GM13976 (cell line): ENCODE measurements at regions not wholly inside any gene's neighbourhood (a gene's known extent, or its start where the extent isn't known, plus 50 kb on each side); places are given as distances from the start of the nearest gene placed in this dataset.
"Not testable (repeated sequence)": the region's sequence is repeated elsewhere in the genome, so short reads cannot be mapped to it uniquely, and the experiment has no call there.

Experiments used
- DNase-seq: peaks from one replicate; pipeline ENCODE4 v3.0.0; 2012; ENCODE audit warnings: low spot score
- CTCF ChIP-seq: IDR thresholded peaks from 2 replicates; pipeline ENCODE4 v1.5.1; 2012; ENCODE audit warnings: borderline replicate concordance, mild to moderate bottlenecking; ENCODE audit not compliant: insufficient read depth; ENCODE audit errors: extremely low read depth, missing control alignments, control extremely low read depth
- in situ Hi-C: fragments of 300-500 bp; cut with MboI; formaldehyde crosslinking; loops from one replicate; pipeline ENCODE4 v1.12.0; 2022; ENCODE audit warnings: low sequenced_read_pairs, mixed read lengths, inconsistent platforms; ENCODE audit not compliant: unreplicated experiment

DNA sequence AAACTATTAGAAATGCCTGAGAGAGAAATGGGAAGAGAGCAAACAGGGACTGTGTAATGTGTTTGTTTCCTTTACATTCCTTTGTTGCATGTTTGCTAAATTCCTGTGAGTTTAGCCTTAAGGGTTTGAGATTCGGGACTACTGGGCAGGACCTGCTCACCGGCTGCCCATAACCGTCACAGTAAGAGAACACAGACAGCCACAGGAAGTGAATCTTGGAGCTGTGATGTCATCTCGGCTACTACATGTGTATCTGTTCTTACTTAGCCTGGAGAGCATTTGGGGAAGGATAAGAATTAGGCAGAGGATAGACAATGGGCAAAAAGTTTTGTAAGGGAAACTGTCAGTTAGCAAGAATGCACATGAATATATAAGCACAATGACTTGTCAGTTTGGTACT, 485.1 kb upstream of the KLF6 start:
- no peak for TF ChIP-seq CTCF
- DNase-seq: no peak
- in situ Hi-C loops: no loop called here

- in situ Hi-C loops, DNase-seq: not testable (repeated sequence)
Measured at GRCh38 chr10:4268490-4268889, 483.5 kb upstream of the KLF6 start.

DNA sequence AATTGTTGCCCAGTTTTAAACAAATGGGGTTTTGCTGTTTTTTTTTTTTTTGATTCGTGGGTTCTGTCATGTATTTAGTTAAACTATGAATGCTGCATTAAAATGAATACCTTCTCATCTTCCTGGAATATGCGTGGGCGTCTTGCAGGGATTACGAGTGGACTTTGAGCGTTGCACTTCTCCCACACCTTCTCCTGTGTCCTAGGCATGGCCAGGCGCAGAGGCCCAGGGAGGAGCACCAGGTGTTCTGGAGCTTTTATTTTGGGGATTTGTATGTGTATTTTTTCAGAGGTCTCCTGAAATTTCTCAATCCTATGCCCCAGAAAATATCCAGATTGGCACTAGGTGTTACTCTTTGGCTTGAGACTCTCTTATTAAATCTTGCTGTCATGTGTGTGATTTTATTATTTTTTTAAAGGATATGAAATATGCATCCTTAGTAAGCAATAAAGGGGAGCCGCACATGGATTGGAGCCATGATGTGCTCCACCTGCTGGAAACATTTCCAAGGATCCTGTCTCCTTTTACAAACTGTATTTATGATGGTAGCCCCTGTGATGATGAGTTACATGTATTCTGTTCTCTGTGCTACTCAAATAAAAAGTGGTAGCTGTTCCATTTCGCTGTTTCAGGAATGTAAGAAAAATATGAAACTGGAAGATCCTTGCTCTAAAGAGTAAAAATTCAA, 482.2 kb upstream of the KLF6 start:
- in situ Hi-C loops: no loop called here
- no peak for DNase-seq
- TF ChIP-seq CTCF: no peak

GRCh38 chr10:4266416-4267085, 481.5 kb upstream of the KLF6 start:
- TF ChIP-seq CTCF: no peak
- in situ Hi-C loops: no loop called here
- no peak for DNase-seq

DNA sequence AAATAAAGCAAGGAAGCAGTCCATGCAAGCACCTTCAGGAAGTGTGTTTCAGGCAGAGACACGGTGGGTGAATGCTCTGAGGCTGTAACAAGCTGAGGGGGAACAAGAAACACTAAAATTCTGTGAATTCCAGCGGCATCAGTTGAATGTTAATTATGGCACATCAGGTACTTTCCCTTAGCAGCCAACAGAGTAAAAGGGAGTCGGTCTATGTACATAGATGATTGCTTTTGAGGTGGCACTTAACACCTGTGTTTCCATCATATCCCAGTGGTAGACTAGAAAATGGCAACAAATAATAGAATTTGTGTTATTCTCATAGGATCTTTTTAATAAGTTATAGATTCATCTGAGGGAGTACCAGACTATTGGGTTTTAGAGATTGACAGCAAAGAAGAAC, 481.0 kb upstream of the KLF6 start:
- in situ Hi-C loops: no loop called here
- TF ChIP-seq CTCF: no peak

GRCh38 chr10:4264209-4264865, 479.3 kb upstream of the KLF6 start:
- in situ Hi-C loops: no loop called here
- DNase-seq: no peak
- TF ChIP-seq CTCF: no peak

More for the DNA sequence above, 481.0 kb upstream of the KLF6 start:
- no peak for DNase-seq

- TF ChIP-seq CTCF: no peak
- no peak for DNase-seq
- in situ Hi-C loops: no loop called here
Measured at GRCh38 chr10:4263601-4263921, 478.6 kb upstream of the KLF6 start.
